ENCODE measurements at regions not wholly inside any gene's neighbourhood (a gene's known extent, or its start where the extent isn't known, plus 50 kb on each side); places are given as distances from the start of the nearest gene placed in this dataset.

DNA sequence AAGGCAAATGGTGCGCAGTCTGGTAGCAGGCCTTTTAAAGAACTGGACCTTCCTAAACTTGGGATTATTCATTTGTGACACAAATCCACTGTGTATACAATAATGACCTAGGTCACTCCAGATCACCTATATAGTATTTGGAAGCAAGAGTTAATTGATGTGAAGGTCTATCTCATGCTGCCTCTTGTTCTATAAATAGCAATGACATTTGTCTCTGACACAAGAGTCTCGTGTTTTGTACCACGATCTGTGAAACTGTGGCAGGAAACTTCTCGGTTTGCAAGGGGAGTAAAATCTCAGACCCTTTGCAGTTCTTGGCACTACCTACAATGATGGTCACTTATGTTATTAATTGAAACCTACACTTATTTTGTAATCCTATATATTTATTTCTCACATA lies 1408.4 kb downstream of the PCDH7 start:
- no peak for DNase-seq

DNA sequence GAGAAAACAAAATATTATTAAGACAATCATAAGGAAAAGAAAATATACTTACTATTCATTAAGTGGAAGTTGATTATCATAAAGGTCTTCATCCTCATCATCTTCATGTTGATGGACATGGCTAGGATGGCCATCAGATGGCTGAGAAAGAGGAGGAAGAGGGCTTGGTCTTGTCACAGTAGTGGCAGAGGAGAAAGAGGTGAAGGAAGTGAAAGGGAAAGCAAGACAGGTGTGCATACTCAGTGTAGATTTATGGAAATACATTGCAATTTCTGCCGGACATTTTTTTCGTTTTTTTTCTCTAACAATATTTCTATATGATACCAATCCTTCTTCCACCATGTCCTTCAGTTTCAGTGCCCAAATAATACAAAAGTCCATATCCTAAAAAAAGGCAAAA lies 1409.8 kb downstream of the PCDH7 start:
- no peak for DNase-seq

DNA sequence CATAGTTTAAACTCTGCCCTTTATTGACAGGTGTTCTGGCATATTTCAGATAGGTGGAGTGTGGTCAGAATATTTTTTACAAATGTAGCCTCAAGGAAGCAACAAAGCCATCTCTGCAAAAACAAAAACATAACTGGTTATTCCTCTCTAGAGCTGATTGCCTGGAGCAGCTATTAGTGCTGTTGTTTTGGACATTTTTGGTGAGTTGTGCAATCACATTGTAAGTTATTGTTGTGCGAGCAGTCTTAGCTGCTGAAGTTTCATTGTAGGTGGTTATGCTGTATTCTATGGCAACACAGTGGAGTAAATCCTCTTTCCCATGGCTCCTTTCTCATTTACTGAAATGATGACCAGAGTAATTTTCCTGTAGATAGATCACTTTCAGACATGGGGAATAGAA lies 1413.0 kb downstream of the PCDH7 start:
- no peak for DNase-seq

DNA sequence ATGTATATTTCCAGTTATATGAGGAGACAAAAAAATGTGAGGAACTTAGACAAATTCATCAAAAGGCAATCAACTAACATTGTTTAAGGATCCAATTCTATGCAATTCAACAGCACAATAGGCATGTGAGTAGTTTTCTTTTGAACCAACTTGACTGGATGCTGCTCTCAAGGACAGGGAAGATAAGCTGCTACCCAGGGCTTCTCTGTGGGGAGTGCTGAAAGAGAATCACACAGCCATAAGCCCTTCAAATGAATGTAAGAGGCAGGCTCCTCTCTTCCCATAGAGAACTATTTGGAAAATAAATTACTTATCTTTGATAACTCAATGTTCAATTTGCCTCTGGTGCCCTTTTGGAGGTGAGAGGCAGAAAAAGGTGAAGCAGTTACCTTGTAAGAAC lies 1413.6 kb downstream of the PCDH7 start:
- DNase-seq: no peak

DNA sequence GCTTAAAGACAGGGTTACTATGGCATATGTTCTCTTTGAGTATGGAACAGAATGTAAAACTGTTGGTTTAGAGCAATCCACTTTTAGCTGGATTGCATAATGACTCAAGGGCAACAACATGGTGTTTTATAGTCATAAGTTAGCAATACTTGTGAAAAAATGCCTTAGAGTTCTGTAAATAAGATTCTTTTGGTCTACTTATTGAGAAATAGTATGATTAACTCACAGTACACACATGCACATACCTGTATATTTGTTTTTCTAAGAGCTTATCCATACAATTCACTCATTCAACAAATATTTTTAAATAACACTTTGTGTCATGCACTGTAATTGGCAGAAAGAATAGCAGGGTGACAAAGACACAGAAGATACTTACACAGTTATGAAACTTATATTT lies 1415.5 kb downstream of the PCDH7 start:
- no peak for DNase-seq

DNA sequence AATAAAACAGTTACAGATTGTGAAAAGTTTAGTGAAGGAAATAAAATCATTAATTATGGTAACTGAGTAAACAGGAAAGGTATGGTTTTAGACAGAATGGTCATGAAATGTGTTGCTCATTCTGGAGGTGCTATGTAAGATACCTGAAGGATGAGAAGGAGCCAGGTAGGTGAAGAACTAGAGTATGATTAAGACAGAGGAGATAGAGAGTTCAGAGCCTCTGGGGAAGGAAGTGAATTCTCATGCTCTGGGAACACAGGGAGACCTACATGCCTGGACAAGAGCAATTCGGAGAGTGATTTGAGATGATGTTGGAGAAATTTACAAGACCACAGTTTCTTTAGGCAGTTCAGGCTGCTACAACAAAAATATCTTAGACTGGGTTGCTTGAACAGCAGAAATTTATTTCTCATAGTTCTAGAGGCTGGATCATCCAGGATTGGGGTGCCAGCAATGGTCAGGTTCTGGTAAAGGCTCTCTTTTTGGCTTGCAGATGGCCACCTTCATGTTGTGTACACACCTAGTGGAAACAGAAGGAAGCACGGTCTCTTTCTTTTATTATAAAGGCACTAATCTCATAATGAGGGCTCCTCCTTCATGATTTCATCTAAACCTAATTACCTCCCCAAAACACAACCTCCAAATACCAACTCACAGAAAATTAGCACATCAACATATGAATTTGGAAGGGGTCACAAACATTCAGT lies 1416.1 kb downstream of the PCDH7 start:
- no peak for DNase-seq

DNA sequence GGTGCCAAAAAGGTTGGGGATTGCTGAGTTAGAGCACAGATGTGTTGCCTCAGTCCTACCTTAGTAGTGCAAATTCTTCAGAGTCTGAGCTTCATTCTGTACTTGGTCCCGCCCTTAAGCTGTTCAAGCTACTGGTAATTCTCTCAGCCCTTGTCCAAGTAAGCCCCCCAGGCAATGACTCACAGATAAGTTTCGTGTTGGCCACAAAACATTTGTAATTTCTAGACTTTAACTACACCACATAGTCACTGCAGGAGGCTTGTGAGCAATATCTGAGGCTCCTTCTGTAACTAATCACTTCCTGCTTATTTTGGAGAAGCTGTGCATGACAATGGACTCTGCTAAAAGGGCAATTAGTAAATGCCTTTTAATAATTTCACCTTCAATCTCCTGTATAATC lies 1420.5 kb downstream of the PCDH7 start:
- DNase-seq: no peak

DNA sequence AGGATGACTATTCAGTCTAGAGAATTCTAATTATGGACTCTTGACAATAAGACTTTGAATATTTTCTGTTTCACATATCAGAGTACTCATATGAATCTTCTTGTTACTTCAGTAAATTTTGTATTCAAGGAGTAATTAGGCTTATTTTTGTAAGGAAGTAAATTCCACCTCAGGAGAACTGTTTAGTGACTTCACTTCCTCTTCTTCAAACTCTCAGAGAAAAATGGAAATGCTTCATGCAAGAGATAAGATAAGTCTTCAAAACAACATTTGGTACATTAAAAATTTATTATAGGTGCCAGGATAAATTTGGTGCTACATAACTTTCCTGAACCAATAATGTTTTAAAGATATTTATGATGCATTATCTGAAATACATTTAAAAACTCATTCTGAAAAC lies 1421.9 kb downstream of the PCDH7 start:
- DNase-seq: no peak

DNA sequence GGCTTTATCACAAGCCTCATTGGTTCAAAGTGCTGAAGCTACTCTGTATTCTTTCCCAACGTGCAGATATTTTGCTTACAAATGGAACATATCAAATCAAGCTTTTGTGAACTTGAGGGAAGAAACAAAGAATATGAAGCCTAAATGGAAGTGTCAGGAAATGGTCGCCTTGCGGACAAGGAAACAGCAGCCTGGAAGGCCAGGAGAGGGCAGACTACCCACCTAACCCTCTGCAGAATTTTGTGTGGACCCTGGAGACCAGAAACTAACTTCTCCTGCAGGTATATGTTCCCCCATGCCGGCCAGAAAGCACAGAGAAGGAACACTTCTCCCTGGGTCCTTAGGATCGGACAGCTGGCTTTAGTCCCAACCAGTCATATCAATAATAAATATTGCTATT lies 1425.8 kb downstream of the PCDH7 start:
- no peak for DNase-seq

DNA sequence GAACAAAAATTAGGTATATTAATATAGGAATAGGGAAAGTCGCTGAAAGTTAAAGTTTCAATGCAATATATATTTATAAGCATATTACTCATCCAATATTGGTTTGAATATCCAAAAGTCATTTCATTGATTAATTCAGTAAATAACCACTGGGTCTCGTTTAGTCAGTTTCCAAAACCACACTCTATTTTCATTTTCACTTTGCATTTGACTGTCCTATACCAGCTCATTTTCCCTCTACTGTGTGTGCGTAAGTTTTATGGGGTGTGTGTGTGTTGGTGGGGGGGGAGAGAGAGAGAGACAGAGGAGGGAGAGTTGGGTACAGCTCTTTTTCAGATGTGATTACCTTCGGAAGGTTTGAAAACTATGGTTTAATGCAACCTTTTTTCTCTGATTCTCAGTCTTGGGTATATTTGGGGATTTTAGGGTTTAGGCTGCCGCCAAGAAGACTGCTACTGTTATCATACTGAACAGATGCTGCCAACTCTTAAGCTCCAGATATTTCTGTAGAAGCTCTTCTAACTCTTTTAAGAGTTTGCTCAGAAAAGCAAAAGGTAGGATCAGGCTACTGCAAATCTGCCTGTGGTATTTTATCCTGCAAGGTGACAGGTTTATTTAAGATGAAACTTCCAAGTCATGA lies 1427.4 kb downstream of the PCDH7 start:
- DNase-seq: no peak

DNA sequence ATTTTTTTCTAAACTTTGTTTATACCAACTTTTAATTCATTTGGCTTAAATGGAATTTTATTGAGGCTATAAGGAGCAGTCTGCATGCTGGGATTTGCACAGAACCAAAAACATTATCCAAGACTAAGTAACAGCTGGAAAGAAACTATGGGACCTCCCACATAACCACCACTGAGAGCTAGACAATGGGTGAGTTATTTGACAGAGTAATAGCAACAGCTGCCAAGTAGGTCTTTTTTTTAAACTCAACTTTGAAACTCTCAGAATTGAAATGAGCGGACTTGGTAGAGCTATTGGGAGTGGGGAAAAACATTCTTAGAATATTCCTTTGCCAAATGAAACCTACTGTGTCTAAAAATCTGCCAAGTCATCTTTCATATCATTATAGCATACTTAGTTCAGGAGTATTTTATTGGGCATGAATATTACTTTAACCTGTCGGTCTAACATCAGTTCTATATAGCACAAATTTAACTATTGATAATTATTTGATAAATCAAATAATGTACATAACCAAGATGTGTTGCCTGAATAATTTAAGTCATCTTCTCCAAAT lies 1428.0 kb downstream of the PCDH7 start:
- no peak for DNase-seq

DNA sequence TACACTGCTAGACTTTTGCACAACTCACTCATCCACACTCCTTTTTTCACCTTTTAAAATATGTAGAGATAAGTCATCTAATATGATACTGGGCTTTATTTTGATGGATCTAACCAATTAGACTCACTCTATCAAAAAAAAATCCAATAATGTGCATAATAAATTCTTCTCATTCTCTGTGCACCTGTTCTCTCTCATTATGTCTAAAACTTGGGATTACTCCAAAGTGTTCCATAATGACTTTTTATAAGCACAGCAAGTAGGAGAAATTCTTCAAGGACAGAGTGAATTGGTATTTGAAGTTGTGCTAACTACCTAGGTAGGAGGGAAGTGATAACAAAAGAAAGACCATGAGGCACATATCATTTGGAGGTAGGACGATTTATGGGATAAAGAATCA lies 1438.8 kb downstream of the PCDH7 start:
- DNase-seq: no peak

DNA sequence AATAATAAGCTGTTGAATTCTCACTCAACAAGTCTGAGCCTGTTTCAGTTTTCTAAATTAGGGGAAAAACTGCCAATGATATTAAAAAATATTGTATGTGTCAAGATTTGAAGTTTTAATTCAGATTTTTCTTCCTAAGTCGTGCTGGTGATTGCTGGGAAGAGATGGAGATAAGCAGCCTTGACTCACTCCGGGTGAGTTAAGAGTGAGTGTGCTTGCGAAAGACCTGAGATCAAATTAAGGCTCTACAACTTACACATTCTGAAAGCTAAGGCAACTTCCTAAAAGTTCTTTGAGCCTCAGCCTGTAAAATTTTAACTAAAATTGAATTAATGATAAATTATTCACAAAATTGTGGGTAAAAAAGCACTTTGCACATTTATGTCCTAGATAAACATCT lies 1441.2 kb downstream of the PCDH7 start:
- no peak for DNase-seq

DNA sequence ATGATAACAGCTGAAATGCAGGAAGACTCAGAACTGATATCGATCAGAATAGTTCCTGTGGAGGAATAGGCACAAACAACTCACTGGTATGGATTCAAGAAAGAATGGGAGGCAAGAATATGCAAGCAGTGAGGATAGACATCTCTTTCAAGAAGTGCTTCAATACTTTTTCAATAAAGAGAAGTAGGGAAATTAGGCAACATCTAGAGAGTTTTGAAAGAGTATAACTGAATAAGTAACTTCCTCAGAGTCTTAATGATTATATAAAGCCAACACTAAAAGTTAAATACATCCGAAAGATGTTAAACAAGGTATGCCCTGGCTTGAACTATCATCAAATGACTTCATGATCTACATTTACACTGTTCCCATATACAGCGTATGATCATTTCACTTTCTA lies 1443.0 kb downstream of the PCDH7 start:
- no peak for DNase-seq

DNA sequence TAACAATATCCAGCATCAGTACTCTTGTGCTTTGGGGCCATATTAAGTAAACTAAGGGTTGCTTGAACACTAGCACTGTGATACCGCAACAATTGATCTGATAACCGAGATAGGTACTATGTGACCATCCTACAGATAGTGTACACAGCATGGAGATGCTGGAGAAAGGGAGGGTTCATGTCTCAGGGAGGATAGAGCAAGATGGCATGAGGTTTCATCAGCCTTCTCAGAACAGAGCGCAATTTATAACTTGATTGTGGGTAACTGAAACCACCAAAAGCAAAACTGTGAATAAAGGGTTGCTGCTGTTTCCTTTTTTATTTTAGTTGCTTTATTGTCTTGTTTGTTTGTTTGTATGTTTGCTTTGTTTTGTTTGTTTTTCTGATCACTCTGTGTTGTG lies 1449.7 kb downstream of the PCDH7 start:
- no peak for DNase-seq

DNA sequence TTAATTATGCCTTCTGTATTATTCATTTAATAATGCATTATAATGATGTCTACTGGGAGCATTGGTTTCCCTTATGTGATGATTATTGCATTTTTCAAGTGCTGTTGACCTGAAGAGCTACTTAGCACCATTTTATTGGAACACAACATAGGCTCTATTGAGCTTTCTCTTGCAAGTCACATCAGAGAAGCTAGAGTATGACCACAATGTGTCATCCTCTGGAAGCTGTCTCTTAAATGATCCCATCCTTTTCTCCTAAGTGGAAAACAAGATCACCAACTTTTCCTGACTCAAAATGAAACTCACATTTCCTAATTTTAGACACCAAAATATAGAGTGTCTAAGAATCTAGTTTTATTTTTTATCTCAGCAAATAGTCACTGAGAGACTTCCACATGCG lies 1451.9 kb downstream of the PCDH7 start:
- DNase-seq: no peak

DNA sequence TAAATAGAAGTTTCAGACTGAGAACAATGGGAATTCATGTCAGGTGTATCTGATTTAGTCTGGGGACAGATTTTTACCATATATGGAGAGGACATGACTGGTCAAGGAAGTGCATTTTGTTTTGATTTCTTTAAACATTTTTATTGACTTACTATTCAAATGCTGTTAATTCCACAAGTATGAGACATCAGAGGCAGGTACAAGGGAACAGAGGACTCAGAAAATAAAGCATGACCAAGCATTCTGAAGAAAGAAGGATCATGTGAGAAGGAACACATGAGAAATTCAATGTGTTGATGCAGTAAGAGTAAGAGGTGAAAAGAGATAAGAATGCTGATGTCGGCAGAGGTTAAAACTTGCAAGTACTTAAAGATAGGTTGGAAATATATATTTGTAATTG lies 1452.6 kb downstream of the PCDH7 start:
- no peak for DNase-seq

DNA sequence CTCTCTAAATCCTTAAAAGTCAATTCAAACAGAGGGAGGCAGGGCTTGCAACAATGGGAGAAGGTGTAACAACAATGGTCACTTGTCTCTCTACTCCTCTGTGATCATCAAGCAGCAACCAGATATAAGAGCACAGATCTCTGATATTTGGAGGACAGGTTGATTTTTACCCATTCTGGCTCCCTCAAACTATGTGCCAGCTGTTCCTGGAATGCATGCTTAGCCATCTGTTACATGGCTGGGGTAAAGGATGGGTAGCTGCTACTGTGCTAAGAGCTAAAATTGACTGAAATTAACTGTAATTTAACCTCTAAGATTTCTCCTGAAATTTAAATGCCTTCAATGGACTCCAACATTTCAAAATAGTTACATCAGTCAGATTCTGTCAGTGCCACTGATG lies 1459.9 kb downstream of the PCDH7 start:
- DNase-seq: no peak

DNA sequence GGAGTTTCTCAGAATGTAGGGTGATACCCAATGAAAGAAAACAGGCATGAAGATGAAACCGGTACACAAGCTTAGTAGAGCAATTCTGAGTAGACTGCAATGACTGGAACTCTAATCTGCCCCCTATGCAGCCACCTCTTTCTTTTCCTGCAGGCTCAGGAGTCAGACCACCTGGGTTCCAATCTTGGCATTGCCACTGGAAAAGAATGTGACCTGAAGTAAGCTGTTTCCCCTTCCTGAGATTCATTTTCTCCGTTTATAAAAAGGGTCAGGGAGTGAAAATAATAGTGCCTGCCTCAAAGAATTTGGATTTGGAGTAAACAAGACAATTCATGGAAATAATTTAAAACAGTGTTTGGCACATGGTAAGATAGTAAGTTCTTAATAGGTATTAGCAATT lies 1464.0 kb downstream of the PCDH7 start:
- DNase-seq: no peak

DNA sequence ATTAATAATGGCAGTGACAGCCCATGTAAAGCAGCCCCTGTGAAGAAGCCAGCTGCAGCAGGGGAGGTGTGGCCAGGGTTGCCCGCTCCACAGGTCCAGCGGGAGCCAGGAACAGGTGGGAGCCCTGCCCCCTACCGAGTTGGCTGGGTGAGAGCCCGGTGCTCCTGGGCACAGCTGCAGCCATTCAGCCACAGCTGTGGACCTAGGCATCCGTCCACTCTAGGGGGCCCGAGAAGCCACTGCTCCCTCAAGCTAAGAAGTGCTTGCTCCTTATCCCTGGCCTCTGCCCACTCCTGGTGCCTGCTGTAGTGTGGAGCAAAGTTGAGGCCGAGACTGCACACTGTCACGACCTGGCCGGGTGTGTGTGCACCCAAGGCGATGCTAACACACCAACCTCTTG lies 1469.0 kb downstream of the PCDH7 start:
- no peak for DNase-seq

DNA sequence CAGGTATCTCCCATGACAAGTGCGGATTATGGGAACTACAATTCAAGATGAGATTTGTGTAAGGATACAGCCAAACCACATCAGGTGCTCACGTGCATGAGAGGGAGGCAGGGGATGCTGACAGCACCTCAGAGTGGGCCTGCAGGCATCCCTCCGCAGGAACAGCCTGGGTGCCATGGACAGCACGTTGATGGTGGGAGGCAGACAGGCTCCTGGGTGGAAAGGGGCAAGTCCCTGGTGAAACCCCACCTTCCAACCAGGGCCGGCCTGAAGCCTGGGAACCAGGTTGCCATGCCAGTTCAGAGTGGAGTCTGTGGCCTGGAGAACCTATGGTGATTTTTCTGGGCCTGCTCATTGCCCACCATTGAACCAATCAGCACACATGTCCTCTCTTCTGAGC lies 1469.6 kb downstream of the PCDH7 start:
- no peak for DNase-seq

DNA sequence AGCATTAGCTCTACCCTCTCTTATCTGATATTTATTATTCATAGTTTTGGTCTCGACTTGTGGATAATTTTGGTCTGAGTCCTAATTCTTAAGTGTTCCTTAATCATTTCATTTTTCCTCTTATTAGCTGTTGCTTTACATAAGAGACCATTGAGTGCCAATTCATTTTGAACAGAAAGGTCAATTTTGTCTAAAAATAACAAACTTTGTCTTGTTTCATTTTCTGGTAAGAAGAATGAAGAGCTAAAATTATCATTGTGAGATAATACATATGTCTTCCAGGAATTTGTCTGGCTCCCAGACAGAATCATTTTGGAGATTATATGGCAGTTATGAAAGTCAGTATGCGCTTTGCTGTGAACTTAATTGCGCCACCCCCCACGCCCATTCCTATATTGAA lies 1471.8 kb downstream of the PCDH7 start:
- no peak for DNase-seq

DNA sequence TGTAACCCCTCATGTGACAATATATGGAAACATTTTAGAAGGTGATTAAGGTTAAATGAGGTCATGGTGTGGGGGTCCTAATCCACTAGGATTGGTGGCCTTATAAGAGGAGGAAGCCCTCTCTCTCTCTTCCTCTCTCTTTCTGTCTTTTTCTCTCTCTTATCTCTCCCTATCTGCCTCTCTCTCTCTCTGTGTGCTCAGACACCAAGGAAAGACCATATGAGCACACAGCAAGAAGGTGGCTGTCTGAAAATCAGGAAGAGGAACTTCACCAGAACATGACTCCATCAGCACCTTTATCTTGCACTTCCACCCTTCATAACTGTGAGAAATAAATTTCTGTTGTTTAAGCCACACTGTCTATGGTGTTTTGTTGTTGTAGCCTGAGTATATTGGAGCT lies 1472.2 kb downstream of the PCDH7 start:
- DNase-seq: no peak

DNA sequence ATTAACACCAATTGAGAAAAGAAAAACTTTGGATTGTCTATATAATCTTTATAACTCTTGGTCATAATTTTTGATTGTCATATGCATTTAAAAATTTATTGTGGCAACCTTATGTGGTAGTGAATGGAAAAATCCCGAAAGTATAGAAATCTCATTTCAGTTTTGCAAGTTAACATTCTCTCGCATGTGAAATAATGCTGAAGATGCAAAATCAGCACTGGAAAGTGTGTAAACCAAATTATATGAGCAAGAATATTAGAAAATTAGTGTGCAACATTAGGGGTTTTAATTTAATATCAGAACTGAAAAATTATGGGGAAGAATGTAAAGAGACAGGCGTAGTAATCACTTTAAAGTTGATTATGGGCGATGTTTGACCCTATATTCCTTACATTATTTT lies 1472.8 kb downstream of the PCDH7 start:
- no peak for DNase-seq

Data from CD4-positive, alpha-beta T cell treated with Interleukin-21 for 1 hour (primary cell).